HL-60 (cell line): ENCODE measurements at regions not wholly inside any gene's neighbourhood (a gene's known extent, or its start where the extent isn't known, plus 50 kb on each side); places are given as distances from the start of the nearest gene placed in this dataset.

Experiments
- GABPA ChIP-seq: IDR thresholded peaks from 2 replicates; pipeline ENCODE4 v1.6.1; 2012; ENCODE audit warnings: low read depth
- TF ChIP-seq, protein P1 (sequence below): IDR thresholded peaks from one replicate; pipeline ENCODE4 v1.5.1; 2011; ENCODE audit warnings: low read length, control low read depth, inconsistent platforms; ENCODE audit not compliant: insufficient read depth

DNA sequence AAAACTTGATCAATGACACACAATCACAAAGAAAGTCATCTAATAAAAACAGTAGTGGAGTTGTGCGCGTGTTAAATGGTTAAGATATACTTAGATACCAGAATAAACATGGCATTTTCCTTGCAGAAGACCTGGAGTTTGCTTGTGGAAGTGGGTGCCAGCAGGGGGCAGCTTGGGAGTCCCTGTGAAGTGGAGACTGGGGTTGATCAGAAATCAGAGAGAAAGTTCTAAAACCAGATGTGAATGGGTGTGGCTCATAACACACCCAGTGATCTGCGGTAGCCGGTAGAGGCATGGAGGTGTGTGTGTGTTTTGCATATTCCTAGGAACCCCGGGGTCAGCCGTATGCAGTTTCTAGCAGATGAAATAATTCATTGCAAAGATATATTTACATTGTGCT is 300.1 kb upstream of the TRIB2 start:
- TF ChIP-seq, protein P1, sequence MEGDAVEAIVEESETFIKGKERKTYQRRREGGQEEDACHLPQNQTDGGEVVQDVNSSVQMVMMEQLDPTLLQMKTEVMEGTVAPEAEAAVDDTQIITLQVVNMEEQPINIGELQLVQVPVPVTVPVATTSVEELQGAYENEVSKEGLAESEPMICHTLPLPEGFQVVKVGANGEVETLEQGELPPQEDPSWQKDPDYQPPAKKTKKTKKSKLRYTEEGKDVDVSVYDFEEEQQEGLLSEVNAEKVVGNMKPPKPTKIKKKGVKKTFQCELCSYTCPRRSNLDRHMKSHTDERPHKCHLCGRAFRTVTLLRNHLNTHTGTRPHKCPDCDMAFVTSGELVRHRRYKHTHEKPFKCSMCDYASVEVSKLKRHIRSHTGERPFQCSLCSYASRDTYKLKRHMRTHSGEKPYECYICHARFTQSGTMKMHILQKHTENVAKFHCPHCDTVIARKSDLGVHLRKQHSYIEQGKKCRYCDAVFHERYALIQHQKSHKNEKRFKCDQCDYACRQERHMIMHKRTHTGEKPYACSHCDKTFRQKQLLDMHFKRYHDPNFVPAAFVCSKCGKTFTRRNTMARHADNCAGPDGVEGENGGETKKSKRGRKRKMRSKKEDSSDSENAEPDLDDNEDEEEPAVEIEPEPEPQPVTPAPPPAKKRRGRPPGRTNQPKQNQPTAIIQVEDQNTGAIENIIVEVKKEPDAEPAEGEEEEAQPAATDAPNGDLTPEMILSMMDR = no peak
- TF ChIP-seq GABPA = no peak
